ENCODE measurements at regions not wholly inside any gene's neighbourhood (a gene's known extent, or its start where the extent isn't known, plus 50 kb on each side); places are given as distances from the start of the nearest gene placed in this dataset.

- TF ChIP-seq GABPA (IDR thresholded peaks at IDR 0.05 in 1 of 2, conservative IDR thresholded peaks at IDR 0.05 in 1 of 2) (no peak), CTCF (IDR thresholded peaks at IDR 0.05; ENCODE audit: low read depth, low read length, missing input control) (no peak)
- DNase-seq (ENCODE audit: low spot score) = no peak
- Histone ChIP-seq H3K36me3 (ENCODE audit: control insufficient read depth in 4 of 4, insufficient read depth in 3 of 4, low read depth in 1 of 4, low read length in 3 of 4) (no peaks in the 10 kb centered on the region), H3K27me3 (ENCODE audit: control insufficient read depth in 4 of 4, insufficient read depth in 4 of 4, low read length in 3 of 4) (no peaks in the 10 kb centered on the region), H3K4me3 (ENCODE audit: low read depth in 1 of 3, low read length in 3 of 3) (no peak overlapping the region), H3K9ac (ENCODE audit: low read depth in 1 of 2, low read length in 2 of 2) (no peak overlapping the region), H3K4me1 (ENCODE audit: control insufficient read depth in 4 of 4, insufficient read depth in 4 of 4, low read length in 3 of 4) (no peaks in the 10 kb centered on the region), H3K9me3 (ENCODE audit: control insufficient read depth in 4 of 4, low read length in 3 of 4) (peaks cover 2 to 11% (median 7%) of the 10 kb centered on the region in 4 donors), H3K27ac (ENCODE audit: low read depth in 1 of 2, low read length in 2 of 2) (no peak overlapping the region)
Observed at GRCh38 chr3:111369958-111370357, 172.0 kb upstream of the CD96 start.

- H3K9ac ChIP-seq (ENCODE audit: low read depth in 1 of 2, low read length in 2 of 2) = no peak overlapping the region
- no peaks in the 10 kb centered on the region for H3K27me3 ChIP-seq (ENCODE audit: control insufficient read depth in 4 of 4, insufficient read depth in 4 of 4, low read length in 3 of 4)
- no peak for DNase-seq (ENCODE audit: low spot score)
- 92% methylated on average over 3 of the region's 3 CpGs for WGBS
- no peak overlapping the region for H3K27ac ChIP-seq (ENCODE audit: low read depth in 1 of 2, low read length in 2 of 2)
- H3K4me3 ChIP-seq (ENCODE audit: low read depth in 1 of 3, low read length in 3 of 3) = no peak overlapping the region
- H3K9me3 ChIP-seq (ENCODE audit: control insufficient read depth in 4 of 4, low read length in 3 of 4) = peaks cover 2 to 11% (median 7%) of the 10 kb centered on the region in 4 donors
- H3K36me3 ChIP-seq (ENCODE audit: control insufficient read depth in 4 of 4, insufficient read depth in 3 of 4, low read depth in 1 of 4, low read length in 3 of 4) = no peaks in the 10 kb centered on the region
- no peaks in the 10 kb centered on the region for H3K4me1 ChIP-seq (ENCODE audit: control insufficient read depth in 4 of 4, insufficient read depth in 4 of 4, low read length in 3 of 4)
- TF ChIP-seq REST (IDR thresholded peaks at IDR 0.05) = no peak
- no peak for TF ChIP-seq SP1 (IDR thresholded peaks at IDR 0.05)
- TF ChIP-seq JUND (IDR thresholded peaks at IDR 0.05) = no peak
- no peak for TF ChIP-seq HNF4A (conservative IDR thresholded peaks at IDR 0.05)
- TF ChIP-seq ZBTB33 (IDR thresholded peaks at IDR 0.05) = no peak
- no peak for TF ChIP-seq MAX (IDR thresholded peaks at IDR 0.05)
- TF ChIP-seq HNF4G (IDR thresholded peaks at IDR 0.05) = no peak
Observed at GRCh38 chr3:111373239-111373638, 168.8 kb upstream of the CD96 start.

- no peak for TF ChIP-seq EGR1 (IDR thresholded peaks at IDR 0.05; ENCODE audit: low read depth in 2 of 2)
- no peak overlapping the region for H3K9ac ChIP-seq (ENCODE audit: low read depth in 1 of 2, low read length in 2 of 2)
- no peaks in the 10 kb centered on the region for H3K36me3 ChIP-seq (ENCODE audit: control insufficient read depth in 4 of 4, insufficient read depth in 3 of 4, low read depth in 1 of 4, low read length in 3 of 4)
- no peaks in the 10 kb centered on the region for H3K27me3 ChIP-seq (ENCODE audit: control insufficient read depth in 4 of 4, insufficient read depth in 4 of 4, low read length in 3 of 4)
- no peak overlapping the region for H3K4me3 ChIP-seq (ENCODE audit: low read depth in 1 of 3, low read length in 3 of 3)
- no peaks in the 10 kb centered on the region for H3K4me1 ChIP-seq (ENCODE audit: control insufficient read depth in 4 of 4, insufficient read depth in 4 of 4, low read length in 3 of 4)
- no peak for DNase-seq (ENCODE audit: low spot score)
- peaks cover 2 to 11% (median 7%) of the 10 kb centered on the region in 4 donors for H3K9me3 ChIP-seq (ENCODE audit: control insufficient read depth in 4 of 4, low read length in 3 of 4)
- no peak overlapping the region for H3K27ac ChIP-seq (ENCODE audit: low read depth in 1 of 2, low read length in 2 of 2)
Observed at GRCh38 chr3:111373861-111374260, 168.1 kb upstream of the CD96 start.
